KMS-11 (cell line): ENCODE measurements at regions not wholly inside any gene's neighbourhood (a gene's known extent, or its start where the extent isn't known, plus 50 kb on each side); places are given as distances from the start of the nearest gene placed in this dataset.

Experiments
- H2AFZ ChIP-seq: fragments of 200-600 bp; sonication (generic); 2 replicates; pipeline ENCODE4 v1.6.1; 2016; ENCODE audit warnings: antibody characterized with exemption, mixed run types, low read depth
- H3K27ac ChIP-seq: fragments of 200-600 bp; sonication (generic); 2 replicates; pipeline ENCODE4 v1.6.1; 2016; ENCODE audit warnings: mild to moderate bottlenecking, mixed run types
- H3K27me3 ChIP-seq: fragments of 200-600 bp; sonication (generic); 2 replicates; pipeline ENCODE4 v1.6.1; 2017; ENCODE audit warnings: mild to moderate bottlenecking, low read depth, mixed run types, moderate library complexity; ENCODE audit not compliant: insufficient read depth
- H3K36me3 ChIP-seq: fragments of 200-600 bp; sonication (generic); 2 replicates; pipeline ENCODE4 v1.6.1; 2017; ENCODE audit warnings: mild to moderate bottlenecking, mixed run types; ENCODE audit not compliant: insufficient read depth
- H3K4me1 ChIP-seq: fragments of 200-600 bp; sonication (generic); 2 replicates; pipeline ENCODE4 v1.6.1; 2016; ENCODE audit warnings: mild to moderate bottlenecking, low read depth, mixed run types; ENCODE audit not compliant: poor library complexity, severe bottlenecking
- H3K4me2 ChIP-seq: fragments of 200-600 bp; sonication (generic); 2 replicates; pipeline ENCODE4 v1.7.0; 2016; ENCODE audit warnings: mild to moderate bottlenecking, mixed run types
- H3K4me3 ChIP-seq: fragments of 200-600 bp; sonication (generic); IDR thresholded peaks from 2 replicates; pipeline ENCODE4 v1.6.1; 2017; ENCODE audit warnings: low read depth, low read length, mixed read lengths; ENCODE audit not compliant: insufficient read depth
- H3K79me2 ChIP-seq: fragments of 200-600 bp; sonication (generic); 2 replicates; pipeline ENCODE4 v1.6.1; 2016; ENCODE audit warnings: low read depth, mixed run types; ENCODE audit not compliant: insufficient read depth
- H3K9ac ChIP-seq: fragments of 200-600 bp; sonication (generic); 2 replicates; pipeline ENCODE4 v1.6.1; 2016; ENCODE audit warnings: mild to moderate bottlenecking, mixed run types
- H4K20me1 ChIP-seq: fragments of 200-600 bp; sonication (generic); 2 replicates; pipeline ENCODE4 v1.6.1; 2016; ENCODE audit warnings: mild to moderate bottlenecking, mixed run types; ENCODE audit not compliant: insufficient read depth
- CTCF ChIP-seq: fragments of 200-600 bp; sonication (generic); conservative IDR thresholded peaks from 2 replicates; pipeline ENCODE4 v1.6.1; 2017; ENCODE audit warnings: low read depth, mild to moderate bottlenecking, antibody characterized with exemption, low read length, moderate library complexity, mixed read lengths

GRCh38 chr9:91155181-91155580 lies 206.5 kb downstream of the AUH start:
- H3K27ac ChIP-seq = peak overlapping the region; percentile 73
- H3K36me3 ChIP-seq = no peaks in the 10 kb centered on the region
- peaks cover 73% of the 10 kb centered on the region for H3K79me2 ChIP-seq
- no peak overlapping the region for H3K9ac ChIP-seq
- H3K4me3 ChIP-seq = no peak overlapping the region
- TF ChIP-seq CTCF = no peak
- H3K27me3 ChIP-seq = no peaks in the 10 kb centered on the region
- H3K4me2 ChIP-seq = no peak overlapping the region; the same call in 1 of the 2 replicates
- no peak overlapping the region for H2AFZ ChIP-seq
- peaks cover 100% of the 10 kb centered on the region for H3K4me1 ChIP-seq
- no peaks in the 10 kb centered on the region for H4K20me1 ChIP-seq

GRCh38 chr9:91155746-91156376 lies 205.9 kb downstream of the AUH start:
- TF ChIP-seq CTCF = no peak
- Histone ChIP-seq H4K20me1 (no peaks in the 10 kb centered on the region), H3K79me2 (peaks cover 74% of the 10 kb centered on the region), H3K4me3 (no peak overlapping the region), H3K36me3 (no peaks in the 10 kb centered on the region), H2AFZ (no peak overlapping the region), H3K4me1 (peaks cover 98% of the 10 kb centered on the region), H3K4me2 (peak overlapping the region; percentile 69; the same call in 1 of the 2 replicates), H3K9ac (no peak overlapping the region), H3K27me3 (no peaks in the 10 kb centered on the region), H3K27ac (peak overlapping the region; percentile 73)

GRCh38 chr9:91156451-91157234 lies 205.1 kb downstream of the AUH start:
- H3K79me2 ChIP-seq = peaks cover 82% of the 10 kb centered on the region
- no peak overlapping the region for H2AFZ ChIP-seq
- peaks cover 98% of the 10 kb centered on the region for H3K4me1 ChIP-seq
- H3K9ac ChIP-seq = peak overlapping the region; percentile 40; the same call in 1 of the 2 replicates
- H3K36me3 ChIP-seq = no peaks in the 10 kb centered on the region
- no peaks in the 10 kb centered on the region for H4K20me1 ChIP-seq
- TF ChIP-seq CTCF = no peak
- no peaks in the 10 kb centered on the region for H3K27me3 ChIP-seq
- H3K4me2 ChIP-seq = peak overlapping the region; percentile 69
- H3K27ac ChIP-seq = peak overlapping the region; percentile 73
- no peak overlapping the region for H3K4me3 ChIP-seq

GRCh38 chr9:91157883-91158282 lies 203.8 kb downstream of the AUH start:
- no peaks in the 10 kb centered on the region for H4K20me1 ChIP-seq
- H3K4me1 ChIP-seq = peaks cover 91% of the 10 kb centered on the region
- H3K4me2 ChIP-seq = peak overlapping the region; percentile 69
- H2AFZ ChIP-seq = no peak overlapping the region
- 0 out of 2 replicates have a peak overlapping the region, but pooled peaks have one; percentile 40 for H3K9ac ChIP-seq
- peak overlapping the region; percentile 73 for H3K27ac ChIP-seq
- TF ChIP-seq CTCF = no peak
- no peaks in the 10 kb centered on the region for H3K27me3 ChIP-seq
- H3K4me3 ChIP-seq = no peak overlapping the region
- H3K36me3 ChIP-seq = no peaks in the 10 kb centered on the region
- peaks cover 85% of the 10 kb centered on the region for H3K79me2 ChIP-seq
